Peyer's patch (tissue), 4 donors: ENCODE measurements at regions not wholly inside any gene's neighbourhood (a gene's known extent, or its start where the extent isn't known, plus 50 kb on each side); places are given as distances from the start of the nearest gene placed in this dataset.

Experiments used
- DNase-seq, 3 donors: peaks; one replicate each; pipeline ENCODE4 v3.0.0-alpha.2; 2017 to 2019
- H3K27ac ChIP-seq, 4 donors: fragments of 200-600 bp; sonication (generic); one replicate each; pipeline ENCODE4 v1.5.1; 2016 to 2019
- H3K27me3 ChIP-seq, 2 donors: fragments of 200-600 bp; sonication (generic); one replicate each; pipeline ENCODE4 v1.5.1; 2019
- H3K36me3 ChIP-seq, 3 donors: fragments of 200-600 bp; sonication (generic); one replicate each; pipeline ENCODE4 v1.5.1; 2016 to 2019
- H3K4me1 ChIP-seq, 4 donors: fragments of 200-600 bp; sonication (generic); one replicate each; pipeline ENCODE4 v1.5.1; 2016 to 2019
- H3K4me3 ChIP-seq, 4 donors: fragments of 200-600 bp; sonication (generic); 1 replicate in 3 of 4; 2 replicates in 1 of 4; pipeline ENCODE4 v1.5.1; 2016 to 2019; ENCODE audit warnings: mild to moderate bottlenecking in 1 of 4
- H3K9me3 ChIP-seq, 4 donors: fragments of 200-600 bp; sonication (generic); one replicate each; pipeline ENCODE4 v1.5.1; 2016 to 2019; ENCODE audit warnings: mild to moderate bottlenecking in 1 of 4
- POLR2A ChIP-seq, 2 donors: fragments of 450-650 bp; IDR thresholded peaks; one replicate each; pipeline ENCODE4 v1.5.1; 2017; ENCODE audit warnings: antibody characterized with exemption in 2 of 2, mild to moderate bottlenecking in 2 of 2, moderate library complexity in 2 of 2
- TF ChIP-seq, protein P1 (sequence below), 6 experiments: fragments of 450-650 bp in 4 of 6; fragments of 200-600 bp in 2 of 6; sonication (generic) in 1 of 6; IDR thresholded peaks; one replicate each; pipeline ENCODE4 v1.5.1; 2017 to 2019; ENCODE audit warnings: antibody characterized with exemption in 6 of 6, mild to moderate bottlenecking in 3 of 6, moderate library complexity in 1 of 6

DNA sequence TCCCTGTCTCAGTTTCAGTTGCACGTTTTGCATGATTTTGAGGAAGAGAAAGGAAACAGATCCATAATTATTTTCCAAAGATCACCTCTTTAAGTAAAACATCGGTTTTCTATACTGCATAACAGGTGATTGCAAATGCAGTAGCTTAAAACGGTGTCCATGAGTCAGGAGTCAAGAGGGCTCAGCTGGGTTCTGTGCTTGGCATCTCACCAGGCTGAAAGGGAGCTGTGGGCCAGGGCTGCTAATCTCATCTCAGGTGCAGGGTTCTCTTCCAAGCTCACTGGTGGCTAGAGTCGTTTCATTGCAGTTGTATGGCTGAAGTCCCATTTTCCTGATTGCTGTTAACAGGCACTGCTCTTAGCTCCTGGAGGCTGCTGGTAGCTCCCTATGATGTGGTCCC lies 57.0 kb upstream of the PRKCQ start:
- no peaks in the 10 kb centered on the region for H3K9me3 ChIP-seq
- TF ChIP-seq, protein P1, sequence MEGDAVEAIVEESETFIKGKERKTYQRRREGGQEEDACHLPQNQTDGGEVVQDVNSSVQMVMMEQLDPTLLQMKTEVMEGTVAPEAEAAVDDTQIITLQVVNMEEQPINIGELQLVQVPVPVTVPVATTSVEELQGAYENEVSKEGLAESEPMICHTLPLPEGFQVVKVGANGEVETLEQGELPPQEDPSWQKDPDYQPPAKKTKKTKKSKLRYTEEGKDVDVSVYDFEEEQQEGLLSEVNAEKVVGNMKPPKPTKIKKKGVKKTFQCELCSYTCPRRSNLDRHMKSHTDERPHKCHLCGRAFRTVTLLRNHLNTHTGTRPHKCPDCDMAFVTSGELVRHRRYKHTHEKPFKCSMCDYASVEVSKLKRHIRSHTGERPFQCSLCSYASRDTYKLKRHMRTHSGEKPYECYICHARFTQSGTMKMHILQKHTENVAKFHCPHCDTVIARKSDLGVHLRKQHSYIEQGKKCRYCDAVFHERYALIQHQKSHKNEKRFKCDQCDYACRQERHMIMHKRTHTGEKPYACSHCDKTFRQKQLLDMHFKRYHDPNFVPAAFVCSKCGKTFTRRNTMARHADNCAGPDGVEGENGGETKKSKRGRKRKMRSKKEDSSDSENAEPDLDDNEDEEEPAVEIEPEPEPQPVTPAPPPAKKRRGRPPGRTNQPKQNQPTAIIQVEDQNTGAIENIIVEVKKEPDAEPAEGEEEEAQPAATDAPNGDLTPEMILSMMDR (IDR thresholded peaks at IDR 0.05): no peak
- no peak for TF ChIP-seq POLR2A (IDR thresholded peaks at IDR 0.05)
- H3K4me1 ChIP-seq: no peaks in the 10 kb centered on the region
- DNase-seq: no peak
- H3K36me3 ChIP-seq: no peaks in the 10 kb centered on the region
- H3K4me3 ChIP-seq: no peak overlapping the region
- H3K27me3 ChIP-seq: no peaks in the 10 kb centered on the region
- no peak overlapping the region for H3K27ac ChIP-seq

DNA sequence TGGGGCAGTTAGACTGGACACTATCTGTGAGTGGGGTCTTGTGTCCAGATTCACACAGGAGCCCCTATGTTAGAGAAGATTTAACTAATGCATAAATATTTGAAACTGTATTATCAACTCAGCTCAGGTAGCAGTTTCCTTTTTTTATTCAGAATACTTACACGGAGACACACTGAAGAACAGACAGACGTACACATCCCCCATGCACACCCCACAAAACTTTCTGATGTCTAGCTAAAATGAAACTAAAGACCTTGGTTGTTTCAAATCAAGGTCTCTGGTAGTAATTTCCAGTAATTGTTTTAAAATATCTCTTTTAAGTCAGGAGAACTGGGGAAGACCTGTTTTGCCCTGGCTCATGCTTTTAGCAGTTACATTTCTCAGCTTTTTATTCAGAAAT lies 55.7 kb upstream of the PRKCQ start:
- TF ChIP-seq, protein P1 (IDR thresholded peaks at IDR 0.05): no peak
- no peak for TF ChIP-seq POLR2A (IDR thresholded peaks at IDR 0.05)
- Histone ChIP-seq H3K9me3 (no peaks in the 10 kb centered on the region), H3K27ac (no peak overlapping the region), H3K4me1 (no peaks in the 10 kb centered on the region), H3K36me3 (no peaks in the 10 kb centered on the region), H3K27me3 (no peaks in the 10 kb centered on the region), H3K4me3 (no peak overlapping the region)
- no peak for DNase-seq
